HUDEP-2 (cell line): ENCODE measurements at regions not wholly inside any gene's neighbourhood (a gene's known extent, or its start where the extent isn't known, plus 50 kb on each side); places are given as distances from the start of the nearest gene placed in this dataset.

Experiments
- DNase-seq, 76 experiments: peaks; one replicate each; lab custom pipeline; 2025; ENCODE audit not compliant: unreplicated experiment in 76 of 76; lab: John Stamatoyannopoulos, UW

DNA sequence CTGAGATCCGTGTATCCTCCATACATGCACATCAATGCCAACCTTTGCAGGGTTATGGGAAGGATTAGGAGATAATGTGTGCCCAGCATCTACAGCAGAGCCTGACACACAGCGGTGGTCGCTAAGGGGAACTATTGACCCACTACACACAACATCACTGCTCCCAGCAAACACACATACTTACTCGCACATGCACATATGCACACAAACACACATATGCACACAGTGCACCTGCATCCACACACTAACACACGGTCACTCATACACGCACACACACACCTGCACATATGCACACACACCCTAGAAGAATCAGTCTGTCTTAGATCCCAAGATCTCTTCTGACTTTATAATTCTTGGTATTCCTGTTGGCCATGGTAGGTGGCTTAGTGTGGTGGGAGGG is 118.3 kb downstream of the GYPC start:
- no peak for DNase-seq

DNA sequence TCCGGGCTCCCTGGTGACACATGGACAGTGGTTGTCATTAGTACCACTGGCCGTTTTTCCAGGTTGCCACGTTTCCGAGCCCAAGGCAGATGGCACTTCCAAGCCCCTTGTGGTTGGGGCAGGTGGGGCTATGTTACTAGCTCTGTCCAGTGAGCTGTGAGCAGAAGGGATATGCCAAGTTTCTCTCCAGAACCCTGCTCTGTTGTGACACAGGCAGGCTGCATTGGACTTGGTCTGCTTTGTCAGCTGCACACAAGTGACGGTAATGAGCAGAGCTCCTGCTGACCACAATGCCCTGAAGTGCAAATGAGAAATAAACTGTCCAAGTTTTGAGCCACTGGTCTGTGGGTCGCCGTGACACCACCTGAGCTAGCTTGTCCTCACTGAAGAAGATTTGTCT is 118.8 kb downstream of the GYPC start:
- DNase-seq: no peak

DNA sequence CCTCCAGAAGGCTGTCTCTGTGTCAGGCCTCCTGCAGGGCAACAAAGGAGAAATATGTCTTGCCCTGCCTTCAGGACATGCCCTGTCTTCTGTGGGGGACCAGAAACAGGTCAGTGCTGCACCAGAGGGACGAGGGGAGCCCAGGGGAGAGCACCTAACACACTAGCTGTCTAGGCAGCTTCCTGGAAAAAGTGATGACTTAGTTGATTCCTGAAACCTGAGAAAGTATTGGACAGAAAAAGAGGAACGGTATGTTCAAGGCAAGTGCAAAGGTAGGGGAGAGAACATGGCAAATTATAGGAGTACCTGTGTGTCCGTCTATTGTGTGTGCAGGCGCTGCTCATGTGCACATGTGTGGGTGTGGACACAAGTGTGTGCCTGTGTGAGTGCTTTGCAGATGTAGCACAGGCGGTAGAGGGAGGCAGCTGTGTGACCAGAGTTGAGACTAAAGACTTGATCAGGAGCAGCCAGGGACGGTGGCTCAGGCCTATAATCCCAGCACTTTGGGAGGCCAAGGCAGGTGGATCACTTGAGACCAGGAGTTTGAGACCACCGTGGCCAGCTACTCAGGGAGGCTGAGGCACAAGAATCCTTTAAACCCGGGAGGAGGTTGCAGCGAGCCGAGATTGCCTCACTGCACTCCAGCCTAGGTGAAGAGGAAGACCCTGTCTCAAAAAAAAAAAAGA is 119.5 kb downstream of the GYPC start:
- no peak for DNase-seq

DNA sequence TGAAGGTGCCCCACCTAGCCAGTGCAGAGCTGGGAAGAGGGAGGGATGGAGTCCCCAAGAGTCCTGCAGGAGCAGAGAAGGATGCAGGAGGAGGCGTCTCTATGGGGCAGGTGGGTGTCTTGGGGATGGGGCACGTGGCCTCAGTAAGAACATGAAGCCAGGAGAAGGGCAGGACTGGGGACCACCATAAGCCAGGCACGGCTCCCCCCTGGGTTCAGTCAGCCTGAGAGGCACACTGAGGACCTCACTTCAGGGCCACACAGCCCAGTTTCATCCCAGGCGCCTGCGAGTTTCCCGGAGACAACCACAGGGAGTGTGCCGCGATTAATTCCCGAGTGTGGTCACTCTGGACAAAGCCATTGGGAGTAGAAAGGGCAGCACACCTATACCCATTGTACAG is 120.3 kb downstream of the GYPC start:
- DNase-seq: peak in 1 of 76 experiments; percentile 51

DNA sequence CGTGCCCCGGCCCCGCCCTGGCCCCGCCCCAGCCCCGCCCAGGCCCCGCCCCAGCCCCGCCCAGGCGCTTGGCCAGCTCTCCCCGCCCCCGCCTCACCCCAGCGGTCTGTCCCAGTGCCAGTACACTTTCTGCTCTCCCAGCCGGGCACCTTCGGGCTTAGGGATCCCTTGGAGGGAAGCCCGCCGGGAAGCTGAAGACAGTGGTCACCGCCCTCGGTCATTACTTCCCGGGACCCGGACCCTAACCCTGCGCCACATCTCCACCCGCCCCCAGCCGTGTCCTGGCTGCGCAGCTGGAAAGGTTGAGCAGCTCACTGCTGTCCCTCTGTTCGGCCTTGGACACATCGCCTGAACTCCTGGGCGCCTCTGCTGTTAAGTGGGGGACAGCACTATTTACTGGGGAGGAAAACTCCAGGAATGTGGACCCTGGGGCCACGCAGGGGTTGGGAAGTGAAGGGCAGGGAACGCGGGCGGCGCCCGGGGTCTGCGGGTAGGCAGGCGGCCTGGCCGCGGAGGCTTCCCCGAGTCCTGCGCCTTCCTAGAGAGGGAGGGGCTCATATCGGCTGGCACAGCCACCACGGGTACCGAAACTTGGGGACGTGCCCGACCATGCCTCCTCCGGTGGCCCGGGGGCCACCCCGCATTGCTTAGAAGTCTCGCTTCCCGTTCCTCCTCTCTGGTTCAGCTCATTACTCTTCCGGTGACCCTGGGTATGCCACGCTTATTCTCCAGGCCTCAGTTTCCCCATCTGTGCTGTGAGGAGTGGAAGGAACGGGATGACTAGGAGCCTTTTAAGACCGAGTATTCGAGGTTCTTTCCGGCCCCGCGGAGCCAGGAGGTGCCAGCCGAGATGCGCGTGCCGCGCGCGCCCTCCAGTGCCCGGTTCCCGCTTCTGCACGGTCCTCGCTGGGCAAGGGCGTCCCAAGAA is 121.0 kb downstream of the GYPC start:
- peak in 72 of 76 experiments; percentile 1 to 85 (median 62) for DNase-seq

DNA sequence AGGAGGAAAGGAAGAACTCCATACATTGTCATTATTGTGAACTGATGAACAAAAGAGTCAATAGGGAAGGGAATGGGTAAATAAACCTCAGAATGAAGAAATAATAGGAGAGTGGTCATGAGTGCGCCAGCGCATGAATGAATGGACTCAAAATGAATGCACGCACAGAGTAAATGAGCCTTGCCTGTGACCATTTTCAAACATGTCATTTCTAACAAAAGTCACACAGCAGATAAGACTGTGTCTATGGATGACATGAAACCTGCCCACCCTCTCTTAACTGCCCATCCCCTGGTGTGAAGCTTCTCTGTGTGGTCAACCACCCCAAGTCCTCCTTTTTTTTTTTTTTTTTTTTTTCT is 121.1 kb upstream of the TEX51 start:
- DNase-seq: no peak

DNA sequence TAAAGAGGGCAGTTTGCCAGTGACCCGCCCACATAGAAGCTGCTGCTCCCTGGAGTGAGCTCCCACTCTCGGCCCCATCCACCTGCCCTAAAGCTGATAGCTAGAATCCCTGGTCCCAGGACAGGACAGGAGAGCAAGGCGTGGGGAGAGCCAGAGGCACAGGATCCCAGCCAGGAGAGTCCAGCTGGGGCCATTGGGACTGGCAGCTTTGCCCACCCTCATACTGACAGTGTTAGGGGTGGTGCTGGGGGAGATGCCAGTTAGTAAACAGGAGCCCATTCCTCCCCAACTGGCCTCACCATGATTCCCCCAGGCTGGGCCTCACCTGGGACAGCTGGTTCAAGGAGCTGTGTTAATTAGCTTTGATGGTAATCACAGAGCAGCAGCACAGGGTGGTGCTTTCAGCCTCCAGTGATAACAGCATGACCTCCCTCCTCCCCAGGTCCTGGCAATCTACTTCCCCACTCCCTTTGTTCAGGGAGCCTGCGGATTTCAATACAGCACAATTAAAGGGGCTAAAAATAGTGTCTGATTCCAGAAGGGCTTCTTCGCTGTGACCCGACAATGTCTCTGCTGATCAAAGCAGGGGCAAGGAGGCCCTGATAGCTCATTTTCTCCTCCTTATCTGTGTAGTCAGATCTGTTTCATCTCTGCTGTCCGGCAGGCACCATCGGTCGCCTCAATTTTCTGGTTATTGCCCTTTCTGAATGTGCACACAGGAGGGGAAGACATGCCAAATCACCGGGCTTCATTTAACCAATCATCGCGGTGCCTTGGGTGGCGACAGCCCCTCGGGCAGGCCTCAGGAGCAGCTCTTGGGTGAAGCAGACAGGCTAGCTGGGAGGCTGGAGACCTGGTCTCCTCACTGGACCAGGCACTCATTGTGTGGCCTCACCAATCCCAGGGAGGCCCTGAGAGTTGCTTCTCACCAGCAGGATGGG is 119.9 kb upstream of the TEX51 start:
- DNase-seq: peak in 8 of 76 experiments; percentile 1 to 25 (median 5)

DNA sequence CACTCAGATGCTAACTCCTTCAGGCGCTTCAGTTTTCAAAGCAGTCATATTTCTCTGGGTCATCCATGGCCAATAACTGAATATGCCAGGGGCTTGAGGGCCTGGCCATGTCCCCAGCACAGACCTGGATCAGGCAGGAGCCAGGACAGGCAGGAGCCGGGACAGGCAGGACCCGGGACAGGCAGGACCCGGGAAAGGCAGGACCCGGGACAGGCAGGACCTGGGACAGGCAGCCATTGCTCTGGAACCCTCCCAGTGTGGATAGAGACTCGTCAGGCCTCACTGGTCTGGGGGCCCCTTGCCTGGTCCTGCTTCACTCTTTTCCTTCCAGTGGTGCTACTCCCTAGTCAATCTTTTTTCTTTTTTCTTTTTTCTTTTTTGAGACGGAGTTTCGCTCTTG is 117.5 kb upstream of the TEX51 start:
- DNase-seq: no peak

DNA sequence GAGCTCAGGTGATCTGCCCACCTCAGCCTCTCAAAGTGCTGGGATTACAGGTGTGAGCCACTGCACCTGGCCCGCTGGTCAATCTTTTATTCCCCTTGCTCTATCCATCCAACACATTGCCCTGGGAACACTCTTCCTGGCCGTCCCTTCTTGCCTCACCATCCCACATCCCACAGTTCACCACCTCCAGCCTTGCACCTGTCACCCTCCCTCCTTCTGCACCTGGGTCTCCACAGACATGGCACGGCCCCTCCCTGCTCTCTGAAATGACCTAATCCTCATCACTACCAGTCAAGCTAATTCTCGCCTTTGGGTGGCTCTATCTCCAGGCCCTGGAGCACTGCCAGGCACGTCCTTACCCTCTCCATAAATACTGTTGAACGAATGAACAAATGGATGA is 116.9 kb upstream of the TEX51 start:
- no peak for DNase-seq

DNA sequence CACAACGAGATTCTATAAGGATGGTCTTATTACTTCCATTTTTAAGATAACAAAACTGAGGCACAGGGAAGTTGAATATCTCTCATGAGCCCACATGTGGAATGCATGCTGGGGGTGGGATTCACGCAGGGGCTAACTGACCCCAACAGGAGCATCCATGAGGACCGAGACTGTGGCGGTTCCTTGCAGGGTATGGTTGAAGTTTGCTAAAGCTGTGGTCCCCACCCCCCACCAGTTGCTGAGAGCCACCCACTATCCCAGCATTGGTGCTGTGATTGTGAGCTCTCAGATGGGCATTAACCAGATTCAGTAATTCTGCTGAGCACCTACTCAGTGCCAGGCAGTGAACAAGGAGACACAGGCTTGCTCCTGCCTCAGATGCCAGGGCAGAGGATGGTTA is 116.0 kb upstream of the TEX51 start:
- DNase-seq: no peak

DNA sequence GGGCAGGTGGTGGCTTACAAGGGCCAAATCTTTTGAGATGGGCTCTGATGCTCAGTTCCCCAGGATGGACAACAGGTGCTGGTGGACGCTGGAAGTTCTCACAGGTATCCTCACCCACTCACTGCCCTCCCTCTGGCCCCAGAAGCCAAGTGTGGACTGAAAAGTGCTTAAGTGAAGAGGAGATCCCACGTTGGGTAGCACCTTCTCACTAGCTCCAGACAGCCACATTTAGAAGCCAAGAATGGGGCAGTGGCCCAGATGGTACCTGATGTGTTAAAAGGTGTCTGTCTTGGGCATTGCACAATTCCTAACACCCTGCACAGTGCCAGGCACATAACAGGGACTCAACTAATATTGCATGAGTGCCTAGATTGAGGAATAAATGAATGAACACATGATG is 115.3 kb upstream of the TEX51 start:
- DNase-seq: no peak

DNA sequence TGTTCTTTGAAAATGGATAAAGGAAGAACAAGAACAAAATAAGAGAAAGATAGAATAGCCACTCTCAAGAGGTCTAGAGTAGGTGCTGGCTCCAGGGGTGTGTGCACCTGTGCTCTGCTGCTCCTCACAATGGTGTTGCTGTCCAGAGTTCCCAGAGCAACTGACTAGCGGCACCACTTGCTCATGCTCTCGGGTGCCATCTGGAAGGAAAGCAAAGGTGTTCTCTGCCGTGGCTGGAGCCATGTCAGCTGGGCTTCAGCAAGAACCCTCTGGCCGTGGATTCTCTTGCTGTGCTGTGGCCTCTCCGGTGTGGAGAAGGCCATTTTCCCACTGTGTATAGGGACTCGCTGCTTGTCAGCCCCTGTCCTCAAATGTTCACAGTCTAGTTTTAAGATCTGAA is 114.6 kb upstream of the TEX51 start:
- no peak for DNase-seq

DNA sequence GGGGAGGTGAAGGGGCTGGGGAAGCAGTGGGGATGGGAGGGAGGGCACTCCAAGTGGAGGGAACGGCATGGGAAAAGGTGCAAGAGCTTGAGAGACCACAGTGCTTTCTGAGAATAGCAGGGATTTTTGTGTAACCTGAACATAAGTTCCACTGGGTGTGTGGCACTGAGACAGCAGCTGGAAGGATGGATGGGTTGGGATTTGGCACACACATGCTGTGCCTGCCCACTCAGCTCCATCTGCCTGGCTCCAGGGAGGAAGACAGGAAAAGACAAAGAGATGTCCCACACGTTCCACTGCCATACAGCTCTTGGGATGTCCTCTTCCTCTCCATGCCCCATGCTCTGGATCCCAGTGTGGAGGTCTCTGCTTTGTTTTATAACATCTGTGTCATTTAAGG is 114.1 kb upstream of the TEX51 start:
- DNase-seq: no peak

DNA sequence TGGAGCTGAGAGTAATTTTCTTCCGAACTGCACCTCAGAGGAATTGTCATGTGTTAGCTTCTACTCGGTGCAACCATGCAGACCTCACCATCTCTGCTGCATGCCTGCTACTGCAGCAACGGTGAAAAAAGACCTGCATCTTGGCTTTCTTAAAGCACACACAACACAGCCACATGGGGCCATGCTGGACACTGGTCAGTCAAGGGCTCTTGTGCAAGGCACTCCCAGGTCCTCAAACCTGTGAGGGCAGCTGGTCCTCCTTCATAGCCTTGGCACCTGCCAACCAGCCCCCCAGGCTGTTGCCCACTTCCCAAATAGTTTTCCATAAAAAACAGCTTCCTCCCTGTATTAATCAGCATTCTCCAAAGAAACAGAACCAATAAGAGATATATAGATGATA is 113.5 kb upstream of the TEX51 start:
- DNase-seq: no peak

DNA sequence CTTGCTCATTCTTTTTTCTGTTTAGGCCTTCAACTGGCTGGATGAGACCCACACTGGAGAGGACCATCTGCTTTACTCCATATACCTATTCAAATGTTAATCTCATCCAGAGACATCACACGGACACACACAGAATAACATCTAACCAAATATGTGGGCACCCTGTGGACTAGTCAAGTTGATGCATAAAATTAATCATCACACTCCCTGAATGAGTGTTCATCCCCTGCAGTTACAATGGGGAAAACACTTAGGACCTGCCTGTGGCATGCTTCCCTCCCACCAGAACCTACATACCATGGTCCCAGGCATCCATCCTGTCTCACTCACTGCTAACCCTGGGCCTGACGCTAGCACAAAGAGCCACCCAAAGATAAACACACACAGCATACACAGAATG is 112.8 kb upstream of the TEX51 start:
- DNase-seq: no peak

DNA sequence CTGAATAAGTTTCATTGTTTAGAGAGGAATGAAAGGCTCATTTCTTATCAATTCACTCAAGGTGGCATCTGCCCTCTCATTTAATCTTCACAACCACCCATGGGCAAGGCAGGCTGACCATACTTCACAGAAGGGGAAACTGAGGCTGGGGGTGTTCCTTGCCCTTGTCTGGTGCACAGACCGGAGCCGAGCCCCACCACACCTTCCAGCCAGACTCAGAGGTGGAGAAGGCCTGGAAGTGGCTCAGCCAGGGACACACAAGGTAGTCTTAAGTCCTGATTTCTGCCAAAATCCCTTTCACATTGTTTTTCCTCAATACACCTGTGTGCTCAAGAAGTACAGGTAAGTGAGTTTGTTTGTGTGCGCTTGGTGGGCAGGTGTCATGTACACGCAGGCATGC is 111.9 kb upstream of the TEX51 start:
- DNase-seq: no peak

DNA sequence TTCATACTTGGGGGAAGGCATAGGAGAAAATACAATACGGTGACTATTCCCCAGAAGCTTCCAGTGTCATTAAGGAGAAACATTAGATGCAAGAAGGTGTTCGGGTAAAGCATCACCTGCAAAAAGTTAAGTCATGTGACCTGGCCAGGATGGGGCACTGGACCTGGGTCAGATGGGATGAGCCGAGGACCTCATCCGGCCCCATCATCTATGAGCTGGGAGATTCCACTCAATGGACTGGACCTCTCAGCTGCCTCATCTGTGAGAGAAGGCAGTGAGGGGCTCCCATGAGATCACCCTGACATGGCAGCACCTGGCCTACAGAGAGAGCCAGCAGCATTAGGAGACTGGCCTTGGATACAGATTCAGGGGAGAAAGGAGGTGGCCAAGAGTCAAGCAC is 111.4 kb upstream of the TEX51 start:
- no peak for DNase-seq

DNA sequence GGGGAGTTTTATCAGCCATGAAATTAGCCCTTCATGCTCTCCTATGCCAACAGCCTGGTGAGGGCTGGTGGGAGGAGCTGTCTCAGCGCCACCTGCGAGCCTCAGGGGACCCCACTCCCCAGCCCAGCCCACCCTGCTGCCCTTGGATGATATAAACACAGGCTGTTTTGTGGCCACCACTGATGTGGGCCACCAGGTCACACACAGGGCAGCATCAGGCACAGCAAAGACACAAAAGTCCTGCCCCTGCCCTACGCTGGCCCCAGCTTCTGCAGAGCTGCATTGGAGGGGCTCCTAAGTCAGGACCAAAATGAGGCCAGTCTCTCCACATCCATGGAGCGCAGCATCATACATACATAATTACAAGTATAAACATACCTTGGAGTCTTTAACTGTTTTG is 110.6 kb upstream of the TEX51 start:
- DNase-seq: no peak

DNA sequence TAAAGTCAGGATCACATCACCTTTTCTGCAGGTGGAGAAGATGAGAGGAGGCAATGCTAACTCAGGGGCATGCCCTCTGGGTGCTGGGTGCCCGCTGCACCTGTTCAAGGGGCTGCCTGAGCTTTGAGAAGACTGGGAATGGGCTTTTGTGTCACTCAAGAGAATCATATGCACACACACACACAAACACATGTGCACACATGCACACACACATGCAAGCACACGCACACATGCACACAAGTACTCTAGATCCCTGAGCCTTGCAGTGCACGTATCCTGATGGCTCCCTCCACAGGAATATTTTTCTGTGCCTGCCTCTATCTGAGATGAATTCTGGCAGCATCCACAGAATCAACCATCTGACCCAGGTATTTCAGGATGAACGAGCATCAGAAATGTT is 110.0 kb upstream of the TEX51 start:
- DNase-seq: no peak

DNA sequence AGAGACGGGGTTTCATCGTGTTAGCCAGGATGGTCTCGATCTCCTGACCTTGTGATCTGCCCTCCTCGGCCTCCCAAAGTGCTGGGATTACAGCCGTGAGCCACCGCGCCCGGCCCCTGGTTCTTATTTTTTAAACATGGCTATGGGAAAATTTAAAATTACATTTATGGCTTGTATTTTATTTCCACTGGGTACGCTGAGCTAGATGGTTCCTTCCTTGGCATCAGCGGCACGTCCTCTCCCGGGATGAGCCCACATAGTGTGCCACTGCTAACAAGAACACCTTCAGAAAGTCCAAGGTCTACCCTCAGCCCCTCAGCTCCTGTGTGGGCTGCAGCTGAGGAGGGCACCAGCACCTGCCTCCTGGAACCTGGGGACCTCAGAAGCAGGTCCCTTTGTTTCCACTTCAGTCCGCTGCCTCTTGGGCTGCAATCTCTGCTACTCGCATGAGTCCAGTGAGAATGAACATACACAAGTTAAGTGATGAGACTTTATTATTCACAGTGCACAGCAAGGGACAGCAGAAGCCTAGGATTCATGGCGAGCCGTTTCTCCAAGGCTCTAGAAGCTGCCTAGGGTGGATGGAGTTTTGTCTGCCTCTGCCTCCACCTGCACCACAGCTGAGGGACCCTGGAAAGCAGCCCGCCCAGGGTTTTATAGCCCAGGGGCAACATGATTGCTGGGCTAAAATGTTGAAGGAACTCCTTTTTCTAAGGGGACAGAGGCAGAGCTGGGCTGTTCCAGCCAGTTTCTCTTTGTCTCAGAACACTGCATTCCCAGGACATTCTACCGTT is 107.5 kb upstream of the TEX51 start:
- DNase-seq: no peak
